Thyroid gland (tissue), 4 donors: ENCODE measurements at regions not wholly inside any gene's neighbourhood (a gene's known extent, or its start where the extent isn't known, plus 50 kb on each side); places are given as distances from the start of the nearest gene placed in this dataset.

Experiments used
- CTCF ChIP-seq, 6 experiments: fragments of 200-600 bp in 3 of 6; fragments of 450-650 bp in 3 of 6; sonication (generic) in 3 of 6; IDR thresholded peaks; one replicate each; pipeline ENCODE4 v1.5.1; 2016 to 2019; ENCODE audit warnings: antibody characterized with exemption in 6 of 6, mild to moderate bottlenecking in 2 of 6, inconsistent platforms in 1 of 6, moderate library complexity in 1 of 6
- POLR2A ChIP-seq, 2 donors: fragments of 450-650 bp; IDR thresholded peaks; one replicate each; pipeline ENCODE4 v1.6.1; 2017; ENCODE audit warnings: antibody characterized with exemption in 2 of 2, mild to moderate bottlenecking in 2 of 2, moderate library complexity in 1 of 2

- TF ChIP-seq CTCF (IDR thresholded peaks at IDR 0.05), result no peak
- no peak for TF ChIP-seq POLR2A (IDR thresholded peaks at IDR 0.05)
These were observed 169.0 kb upstream of the IL12A start for GRCh38 chr3:159819676-159820075.
